Left lung (tissue), 4 donors: ENCODE measurements at regions not wholly inside any gene's neighbourhood (a gene's known extent, or its start where the extent isn't known, plus 50 kb on each side); places are given as distances from the start of the nearest gene placed in this dataset.

Experiments used
- ATAC-seq: fragments of 200-7000 bp; cut with Tn5 transposase; one replicate; pipeline ENCODE4 v1.9.1; 2020; ENCODE audit warnings: moderate library complexity
- DNase-seq, 4 donors: peaks; one replicate each; pipeline ENCODE4 v3.0.0-alpha.2; 2013 to 2020
- H3K27ac ChIP-seq, 2 donors: fragments of 200-600 bp; sonication (generic) in 1 of 2; one replicate each; pipeline versions ENCODE4 v1.5.0 to v1.8.0; 2020 to 2021
- H3K27me3 ChIP-seq, 2 donors: fragments of 200-600 bp; sonication (generic) in 1 of 2; one replicate each; pipeline versions ENCODE4 v1.5.0 to v1.8.0; 2020 to 2021
- H3K36me3 ChIP-seq, 2 donors: fragments of 200-600 bp; sonication (generic) in 1 of 2; one replicate each; pipeline versions ENCODE4 v1.5.0 to v1.8.0; 2020 to 2021
- H3K4me1 ChIP-seq, 2 donors: fragments of 200-600 bp; one replicate each; pipeline ENCODE4 v1.8.0; 2021
- H3K4me3 ChIP-seq, 2 donors: fragments of 200-600 bp; sonication (generic) in 1 of 2; one replicate each; pipeline versions ENCODE4 v1.5.0 to v1.8.0; 2020 to 2021; ENCODE audit warnings: mild to moderate bottlenecking in 1 of 2
- H3K9me3 ChIP-seq, 2 donors: fragments of 200-600 bp; sonication (generic) in 1 of 2; one replicate each; pipeline versions ENCODE4 v1.5.0 to v1.8.0; 2020 to 2021
- intact Hi-C, 2 donors: fragments of 100-400 bp; cut with DNase I; formaldehyde crosslinking; loops; one replicate each; pipeline versions ENCODE4 v1.11.2 to v1.14.2; 2022
- TF ChIP-seq, protein P1 (sequence below), 2 donors: fragments of 200-600 bp; sonication (generic) in 1 of 2; IDR thresholded peaks; one replicate each; pipeline versions ENCODE4 v1.5.0 to v1.8.0; 2021; ENCODE audit warnings: antibody characterized with exemption in 2 of 2
- donor health status: DM: no; HTN: yes; CAD: no.
- donor health status: DM: no; HTN: no; CAD: no.

DNA sequence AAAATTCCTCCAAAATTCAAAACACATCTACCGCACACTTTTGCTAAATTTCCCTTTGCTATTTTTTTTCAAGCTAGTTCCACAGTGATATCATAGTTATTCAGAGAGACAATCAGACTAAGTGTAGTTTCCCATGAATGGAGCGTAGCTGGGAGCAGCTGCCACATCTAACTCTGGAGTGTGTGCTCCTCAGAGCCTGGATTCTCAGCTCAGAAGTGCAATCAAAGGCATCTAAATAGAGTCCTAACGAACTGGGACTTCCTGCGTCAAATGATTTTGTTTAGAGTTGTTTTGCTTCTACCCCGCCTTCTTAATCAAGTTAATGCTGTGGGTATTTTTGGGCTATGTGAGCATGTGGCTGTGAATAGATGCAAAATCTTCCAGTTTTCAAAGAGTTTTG, 160.3 kb downstream of the TMEM18 start:
- Histone ChIP-seq H3K4me3 (no peak overlapping the region), H3K4me1 (no peaks in the 10 kb centered on the region), H3K36me3 (no peaks in the 10 kb centered on the region), H3K27ac (no peak overlapping the region), H3K27me3 (no peaks in the 10 kb centered on the region), H3K9me3 (no peaks in the 10 kb centered on the region)
- TF ChIP-seq, protein P1, sequence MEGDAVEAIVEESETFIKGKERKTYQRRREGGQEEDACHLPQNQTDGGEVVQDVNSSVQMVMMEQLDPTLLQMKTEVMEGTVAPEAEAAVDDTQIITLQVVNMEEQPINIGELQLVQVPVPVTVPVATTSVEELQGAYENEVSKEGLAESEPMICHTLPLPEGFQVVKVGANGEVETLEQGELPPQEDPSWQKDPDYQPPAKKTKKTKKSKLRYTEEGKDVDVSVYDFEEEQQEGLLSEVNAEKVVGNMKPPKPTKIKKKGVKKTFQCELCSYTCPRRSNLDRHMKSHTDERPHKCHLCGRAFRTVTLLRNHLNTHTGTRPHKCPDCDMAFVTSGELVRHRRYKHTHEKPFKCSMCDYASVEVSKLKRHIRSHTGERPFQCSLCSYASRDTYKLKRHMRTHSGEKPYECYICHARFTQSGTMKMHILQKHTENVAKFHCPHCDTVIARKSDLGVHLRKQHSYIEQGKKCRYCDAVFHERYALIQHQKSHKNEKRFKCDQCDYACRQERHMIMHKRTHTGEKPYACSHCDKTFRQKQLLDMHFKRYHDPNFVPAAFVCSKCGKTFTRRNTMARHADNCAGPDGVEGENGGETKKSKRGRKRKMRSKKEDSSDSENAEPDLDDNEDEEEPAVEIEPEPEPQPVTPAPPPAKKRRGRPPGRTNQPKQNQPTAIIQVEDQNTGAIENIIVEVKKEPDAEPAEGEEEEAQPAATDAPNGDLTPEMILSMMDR (IDR thresholded peaks at IDR 0.05) = no peak
- ATAC-seq (no peak), DNase-seq (peak in 2 of 4 donors; percentile 47 to 60)
- intact Hi-C loops = no loop called here

DNA sequence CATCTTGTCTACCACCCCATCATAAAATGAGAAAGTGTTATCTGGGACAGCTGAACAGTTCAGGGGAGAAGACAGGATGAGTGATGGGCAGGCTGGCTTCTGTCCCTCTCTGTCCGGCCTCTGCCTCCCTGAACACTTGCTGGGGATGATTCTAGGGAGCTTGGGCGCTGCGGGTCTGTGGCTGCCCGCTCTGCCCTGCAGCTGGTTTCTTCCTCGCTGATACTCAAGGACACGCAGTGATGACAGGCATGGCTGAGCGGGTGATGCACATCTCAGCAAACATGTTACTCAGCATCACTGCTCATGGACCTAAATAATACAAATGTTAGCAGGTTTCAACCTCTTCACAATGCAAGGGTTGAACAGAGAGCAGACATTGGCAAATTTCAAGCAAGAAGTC, 161.1 kb downstream of the TMEM18 start:
- no peaks in the 10 kb centered on the region for H3K36me3 ChIP-seq
- no peaks in the 10 kb centered on the region for H3K9me3 ChIP-seq
- H3K27me3 ChIP-seq = no peaks in the 10 kb centered on the region
- H3K4me1 ChIP-seq = no peaks in the 10 kb centered on the region
- no peak overlapping the region for H3K4me3 ChIP-seq
- intact Hi-C loops = no loop called here
- ATAC-seq = no peak
- no peak overlapping the region for H3K27ac ChIP-seq
- TF ChIP-seq, protein P1 (IDR thresholded peaks at IDR 0.05) = no peak
- no peak for DNase-seq

DNA sequence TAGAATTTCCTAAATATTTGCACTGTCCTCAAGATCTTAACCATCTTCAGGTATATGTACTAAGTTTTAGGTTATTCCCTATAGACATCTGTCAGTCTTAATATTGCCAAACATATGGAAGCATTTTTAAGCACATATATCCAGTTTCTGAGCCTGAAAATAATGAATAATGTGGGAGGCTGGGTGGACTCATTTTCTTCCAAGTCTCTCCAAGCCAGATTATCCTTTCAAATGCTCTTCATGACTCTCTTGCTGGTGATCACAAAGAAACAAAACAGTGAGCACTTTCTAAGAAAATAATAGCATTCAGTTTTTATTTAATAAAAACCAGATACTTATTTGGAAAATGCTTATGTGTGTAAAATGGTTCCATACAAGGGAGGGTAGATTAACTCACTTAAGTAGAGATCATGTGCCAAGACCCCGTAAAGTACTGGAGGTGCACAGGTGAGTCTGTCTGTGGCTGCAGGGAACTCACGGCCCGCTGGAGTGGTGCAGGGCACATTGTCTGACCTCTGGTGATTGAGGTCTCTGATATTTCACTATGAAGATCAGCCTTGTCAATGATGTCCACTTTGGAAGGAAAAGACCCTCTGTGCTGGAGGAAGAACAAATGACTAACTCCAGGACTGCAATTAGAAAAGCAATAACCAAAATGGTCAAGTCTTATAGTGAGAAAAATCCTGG, 161.6 kb downstream of the TMEM18 start:
- DNase-seq (no peak), ATAC-seq (no peak)
- no peaks in the 10 kb centered on the region for H3K9me3 ChIP-seq

GRCh38 chr2:513981-514706, 163.1 kb downstream of the TMEM18 start:
- intact Hi-C loops = no loop called here
- Histone ChIP-seq H3K36me3 (no peaks in the 10 kb centered on the region), H3K4me3 (no peak overlapping the region), H3K9me3 (no peaks in the 10 kb centered on the region), H3K4me1 (no peaks in the 10 kb centered on the region), H3K27ac (no peak overlapping the region), H3K27me3 (no peaks in the 10 kb centered on the region)
- ATAC-seq (no peak), DNase-seq (no peak)
- TF ChIP-seq, protein P1 (IDR thresholded peaks at IDR 0.05) = no peak

More for the DNA sequence above, 161.6 kb downstream of the TMEM18 start:
- Histone ChIP-seq H3K27me3 (no peaks in the 10 kb centered on the region), H3K27ac (no peak overlapping the region), H3K4me3 (no peak overlapping the region), H3K4me1 (no peaks in the 10 kb centered on the region), H3K36me3 (no peaks in the 10 kb centered on the region)
- intact Hi-C loops = no loop called here
- TF ChIP-seq, protein P1 (IDR thresholded peaks at IDR 0.05) = no peak

- no peaks in the 10 kb centered on the region for H3K27me3 ChIP-seq
- TF ChIP-seq, protein P1 (IDR thresholded peaks at IDR 0.05) = no peak
- no peak overlapping the region for H3K27ac ChIP-seq
- no peaks in the 10 kb centered on the region for H3K36me3 ChIP-seq
- H3K9me3 ChIP-seq = no peaks in the 10 kb centered on the region
- DNase-seq (no peak), ATAC-seq (no peak)
- no peaks in the 10 kb centered on the region for H3K4me1 ChIP-seq
- intact Hi-C loops = no loop called here
- H3K4me3 ChIP-seq = no peak overlapping the region
Measured at GRCh38 chr2:510839-511238, 166.4 kb downstream of the TMEM18 start.
